NOMO-1 treated with DMSO at 0.1 percent for 48 hours (cell line): ENCODE measurements at regions not wholly inside any gene's neighbourhood (a gene's known extent, or its start where the extent isn't known, plus 50 kb on each side); places are given as distances from the start of the nearest gene placed in this dataset.

Source experiments
- DNase-seq: peaks from one replicate; lab custom pipeline; 2025; ENCODE audit not compliant: unreplicated experiment; lab: John Stamatoyannopoulos, UW

- DNase-seq: no peak
Measured at GRCh38 chr10:100612601-100613595, 77.2 kb downstream of the HIF1AN start.

GRCh38 chr10:100613846-100614245 is 78.1 kb downstream of the HIF1AN start:
- DNase-seq: no peak

GRCh38 chr10:100614429-100615095 is 78.8 kb downstream of the HIF1AN start:
- DNase-seq: no peak

DNA sequence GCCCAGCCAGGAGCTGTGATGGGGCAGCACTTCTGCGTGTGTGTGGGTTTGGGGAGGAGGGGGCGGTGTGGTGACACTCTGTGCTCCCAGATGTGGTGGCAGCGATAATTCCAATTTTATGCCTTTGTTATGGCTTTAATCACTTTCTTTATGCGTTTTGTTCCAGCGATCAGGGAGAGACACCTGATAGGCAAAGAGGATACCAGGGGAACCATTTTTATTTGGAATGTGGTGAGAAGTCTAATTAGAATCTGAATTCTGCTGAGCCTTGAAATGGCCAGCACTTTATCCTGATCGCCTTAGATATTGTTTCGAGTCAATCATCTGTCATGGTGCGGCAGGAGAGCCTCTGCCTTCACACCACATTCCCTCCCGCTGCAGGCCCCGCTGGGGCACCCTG is 79.5 kb downstream of the HIF1AN start:
- no peak for DNase-seq

DNA sequence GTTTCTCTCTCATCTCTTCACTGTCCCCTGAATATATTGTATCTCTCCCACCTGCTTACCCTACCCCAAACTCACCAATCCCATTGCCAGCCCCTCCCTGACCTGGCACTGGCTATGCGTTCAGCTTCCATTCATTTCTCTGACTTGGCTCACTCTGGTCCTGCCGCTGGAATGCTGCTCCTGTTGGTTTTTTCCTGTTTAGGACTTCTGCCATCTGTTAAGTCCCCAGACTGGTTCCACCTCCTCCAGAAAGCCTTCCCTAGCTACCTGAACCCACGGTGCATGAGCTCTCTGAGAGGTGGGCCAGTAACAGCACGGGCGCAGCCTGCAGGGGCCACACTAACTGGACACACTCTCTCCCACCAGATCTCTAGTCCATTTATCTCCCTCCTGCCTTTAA is 80.2 kb downstream of the HIF1AN start:
- no peak for DNase-seq

GRCh38 chr10:100618091-100618615 is 82.4 kb downstream of the HIF1AN start:
- no peak for DNase-seq

- no peak for DNase-seq
Measured at GRCh38 chr10:100618632-100619255, 83.0 kb downstream of the HIF1AN start.

DNA sequence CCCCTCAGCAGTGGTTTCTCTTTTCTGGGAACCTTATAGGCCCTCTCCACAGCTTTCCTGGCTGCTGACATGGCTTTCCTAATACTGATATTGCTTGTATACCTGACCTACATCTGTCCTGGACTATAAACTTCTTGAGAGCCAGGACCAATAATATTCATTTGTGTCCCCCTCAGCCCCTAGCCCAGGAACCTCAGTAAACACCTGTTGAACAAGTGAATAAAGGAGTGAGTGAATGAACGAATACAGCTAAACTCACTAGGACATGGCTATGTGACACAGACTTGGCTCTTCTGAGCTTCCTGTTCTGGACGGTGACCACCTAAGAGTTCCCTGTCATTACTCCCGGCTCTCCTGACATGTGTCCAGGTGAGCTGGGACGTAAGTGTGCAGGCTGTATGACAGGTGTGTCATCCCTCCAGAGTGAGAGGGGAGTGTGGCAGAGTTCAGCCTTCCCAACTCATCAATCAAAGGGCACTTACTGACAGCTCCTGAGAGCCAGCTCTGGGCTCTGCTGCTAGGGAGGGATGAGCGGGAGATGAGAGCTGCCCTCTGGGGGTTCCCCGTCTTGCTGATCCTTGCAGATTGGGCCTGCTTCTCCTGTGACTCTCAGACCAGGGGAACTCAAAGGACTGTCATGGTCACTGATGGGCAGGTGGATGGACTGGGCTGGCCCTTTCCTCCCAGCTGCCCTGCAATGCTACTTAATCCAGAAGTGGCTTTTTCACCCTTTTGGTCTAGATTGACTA is 84.5 kb downstream of the HIF1AN start:
- DNase-seq: no peak

GRCh38 chr10:100621360-100622205 is 85.8 kb downstream of the HIF1AN start:
- DNase-seq: no peak

DNA sequence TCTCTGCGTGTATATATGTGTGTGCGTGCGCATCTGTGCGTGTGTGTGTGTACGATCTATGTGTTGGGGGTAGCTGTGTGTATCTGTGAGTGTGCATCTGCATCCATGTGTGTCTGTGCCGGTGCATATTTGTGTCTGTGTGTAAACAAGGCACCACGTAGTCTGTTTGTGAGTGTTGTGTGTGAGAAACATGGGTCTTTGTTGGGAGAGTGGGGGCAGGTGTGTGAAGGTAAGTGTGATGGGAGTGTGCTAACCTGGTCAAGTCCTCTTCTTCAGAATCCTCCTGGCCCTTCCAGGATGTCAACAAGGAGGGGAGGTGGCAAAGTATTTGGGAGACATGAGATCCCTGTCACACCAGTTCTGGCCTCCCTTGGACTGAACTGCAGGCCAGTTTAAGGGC is 87.2 kb downstream of the HIF1AN start:
- no peak for DNase-seq

- no peak for DNase-seq
Measured at GRCh38 chr10:100623521-100624230, 87.9 kb downstream of the HIF1AN start.

- no peak for DNase-seq
Measured at GRCh38 chr10:100624298-100624697, 88.6 kb downstream of the HIF1AN start.

- DNase-seq: no peak
Measured at GRCh38 chr10:100625816-100626215, 90.1 kb downstream of the HIF1AN start.

- no peak for DNase-seq
Measured at GRCh38 chr10:100628061-100628460, 92.3 kb downstream of the HIF1AN start.

DNA sequence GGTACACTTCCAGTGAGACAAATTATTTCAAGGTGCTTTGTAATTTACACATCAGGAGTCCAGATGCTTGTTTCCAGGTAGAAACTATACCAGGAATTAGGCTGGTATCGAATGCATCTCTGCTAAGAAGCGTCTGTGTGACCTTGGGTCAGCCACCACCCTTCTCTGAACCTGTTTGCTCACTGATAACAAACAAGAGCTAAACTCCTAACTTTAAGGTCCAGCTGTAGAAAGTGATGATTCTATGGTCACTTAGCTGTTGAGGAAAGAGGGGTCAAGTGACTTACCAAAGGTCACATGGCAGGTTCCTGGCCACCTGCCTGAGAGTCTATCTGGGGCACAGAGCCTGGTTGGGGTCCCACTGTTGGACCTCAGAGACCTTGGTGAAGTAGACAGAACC is 95.4 kb downstream of the HIF1AN start:
- DNase-seq: no peak

DNA sequence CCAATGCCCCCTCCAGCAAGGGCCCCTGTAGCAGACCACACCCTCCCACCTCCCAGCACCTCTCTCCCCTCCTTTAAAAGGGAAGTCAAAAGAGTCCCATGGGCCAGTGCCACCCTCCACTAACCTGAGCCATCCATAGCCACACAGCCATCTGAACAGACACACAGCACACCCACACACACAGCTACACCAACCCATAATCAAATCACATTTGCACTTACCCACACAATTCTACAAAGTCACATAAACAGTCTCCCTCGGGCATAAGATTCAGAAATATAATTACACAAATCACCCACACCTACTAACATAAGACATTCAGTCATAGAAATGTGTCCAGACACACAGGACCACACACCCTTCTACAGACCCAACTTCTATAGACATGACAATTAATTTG is 96.3 kb downstream of the HIF1AN start:
- DNase-seq: no peak

DNA sequence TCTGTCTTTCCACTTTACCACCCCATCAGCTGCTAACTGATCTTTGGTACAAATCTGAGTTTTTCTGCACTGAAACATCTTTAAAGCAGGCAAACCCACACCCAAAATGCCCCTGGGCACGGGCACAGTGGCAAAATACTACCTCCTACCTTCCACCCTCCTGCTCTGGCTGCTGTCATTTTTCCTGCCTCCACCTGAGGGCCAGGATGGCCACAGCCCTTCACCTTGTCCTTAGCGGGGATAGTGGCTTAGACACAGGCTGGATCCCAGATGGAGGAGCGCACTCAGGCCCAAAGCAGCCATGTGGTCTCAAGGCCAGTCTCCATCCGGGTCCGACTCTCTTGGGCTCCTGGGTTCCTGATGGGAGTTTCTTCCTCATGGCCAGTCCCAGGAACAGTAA is 98.3 kb downstream of the HIF1AN start:
- DNase-seq: no peak

- DNase-seq: no peak
Measured at GRCh38 chr10:100636848-100637553, 101.3 kb downstream of the HIF1AN start.

GRCh38 chr10:100637785-100638184 is 102.0 kb downstream of the HIF1AN start:
- DNase-seq: no peak
